ENCODE measurements at regions not wholly inside any gene's neighbourhood (a gene's known extent, or its start where the extent isn't known, plus 50 kb on each side); places are given as distances from the start of the nearest gene placed in this dataset.

GRCh38 chr12:127342861-127343260 lies 924.1 kb upstream of the TMEM132C start:
- no peak for DNase-seq (ENCODE audit: low read depth in 2 of 2, low spot score in 1 of 2)

GRCh38 chr12:127343940-127344339 lies 923.0 kb upstream of the TMEM132C start:
- DNase-seq (ENCODE audit: low read depth in 2 of 2, low spot score in 1 of 2): no peak

GRCh38 chr12:127351481-127352010 lies 915.4 kb upstream of the TMEM132C start:
- DNase-seq (ENCODE audit: low read depth in 2 of 2, low spot score in 1 of 2): no peak

GRCh38 chr12:127355061-127355841 lies 911.7 kb upstream of the TMEM132C start:
- DNase-seq (ENCODE audit: low read depth in 2 of 2, low spot score in 1 of 2): no peak

- no peak for DNase-seq (ENCODE audit: low read depth in 2 of 2, low spot score in 1 of 2)
Observed at GRCh38 chr12:127358888-127359287, 908.1 kb upstream of the TMEM132C start.

- no peak for DNase-seq (ENCODE audit: low read depth in 2 of 2, low spot score in 1 of 2)
Observed at GRCh38 chr12:127360580-127360979, 906.4 kb upstream of the TMEM132C start.

- DNase-seq (ENCODE audit: low read depth in 2 of 2, low spot score in 1 of 2): no peak
Observed at GRCh38 chr12:127362121-127362520, 904.8 kb upstream of the TMEM132C start.

GRCh38 chr12:127363392-127363791 lies 903.6 kb upstream of the TMEM132C start:
- DNase-seq (ENCODE audit: low read depth in 2 of 2, low spot score in 1 of 2): no peak

- DNase-seq (ENCODE audit: low read depth in 2 of 2, low spot score in 1 of 2): no peak
Observed at GRCh38 chr12:127373559-127373958, 893.4 kb upstream of the TMEM132C start.

GRCh38 chr12:127374447-127374846 lies 892.5 kb upstream of the TMEM132C start:
- no peak for DNase-seq (ENCODE audit: low read depth in 2 of 2, low spot score in 1 of 2)

- DNase-seq (ENCODE audit: low read depth in 2 of 2, low spot score in 1 of 2): no peak
Observed at GRCh38 chr12:127381043-127381668, 885.8 kb upstream of the TMEM132C start.

- no peak for DNase-seq (ENCODE audit: low read depth in 2 of 2, low spot score in 1 of 2)
Observed at GRCh38 chr12:127381681-127382080, 885.3 kb upstream of the TMEM132C start.

GRCh38 chr12:127383281-127383680 lies 883.7 kb upstream of the TMEM132C start:
- DNase-seq (ENCODE audit: low read depth in 2 of 2, low spot score in 1 of 2): no peak

GRCh38 chr12:127386723-127387122 lies 880.2 kb upstream of the TMEM132C start:
- DNase-seq (ENCODE audit: low read depth in 2 of 2, low spot score in 1 of 2): no peak

GRCh38 chr12:127388985-127389384 lies 878.0 kb upstream of the TMEM132C start:
- DNase-seq (ENCODE audit: low read depth in 2 of 2, low spot score in 1 of 2): no peak

GRCh38 chr12:127389923-127390322 lies 877.0 kb upstream of the TMEM132C start:
- no peak for DNase-seq (ENCODE audit: low read depth in 2 of 2, low spot score in 1 of 2)

- no peak for DNase-seq (ENCODE audit: low read depth in 2 of 2, low spot score in 1 of 2)
Observed at GRCh38 chr12:127393465-127393864, 873.5 kb upstream of the TMEM132C start.

GRCh38 chr12:127393896-127394295 lies 873.1 kb upstream of the TMEM132C start:
- no peak for DNase-seq (ENCODE audit: low read depth in 2 of 2, low spot score in 1 of 2)

- DNase-seq (ENCODE audit: low read depth in 2 of 2, low spot score in 1 of 2): no peak
Observed at GRCh38 chr12:127396734-127397133, 870.2 kb upstream of the TMEM132C start.

- no peak for DNase-seq (ENCODE audit: low read depth in 2 of 2, low spot score in 1 of 2)
Observed at GRCh38 chr12:127398016-127398710, 868.8 kb upstream of the TMEM132C start.

- no peak for DNase-seq (ENCODE audit: low read depth in 2 of 2, low spot score in 1 of 2)
Observed at GRCh38 chr12:127399451-127399850, 867.5 kb upstream of the TMEM132C start.

GRCh38 chr12:127400221-127400620 lies 866.7 kb upstream of the TMEM132C start:
- no peak for DNase-seq (ENCODE audit: low read depth in 2 of 2, low spot score in 1 of 2)
